ENCODE measurements at regions not wholly inside any gene's neighbourhood (a gene's known extent, or its start where the extent isn't known, plus 50 kb on each side); places are given as distances from the start of the nearest gene placed in this dataset.

- Mint-ChIP-seq H3K4me3 (no peak overlapping the region), H3K36me3 (ENCODE audit: low read depth) (peaks cover 7% of the 10 kb centered on the region), H3K27me3 (no peaks in the 10 kb centered on the region), H3K9me3 (no peaks in the 10 kb centered on the region), H3K27ac (peak overlapping the region; percentile 21), H3K4me1 (ENCODE audit: low read depth) (peaks cover 9% of the 10 kb centered on the region)
These were observed 95.2 kb upstream of the COX10 start for GRCh38 chr17:13973960-13974651.

- Mint-ChIP-seq H3K27me3 (no peaks in the 10 kb centered on the region), H3K4me3 (no peak overlapping the region), H3K4me1 (ENCODE audit: low read depth) (no peaks in the 10 kb centered on the region), H3K36me3 (ENCODE audit: low read depth) (peaks cover 21% of the 10 kb centered on the region), H3K27ac (no peak overlapping the region), H3K9me3 (no peaks in the 10 kb centered on the region)
These were observed 91.5 kb upstream of the COX10 start for GRCh38 chr17:13977837-13978236.

GRCh38 chr17:13978478-13978877 lies 90.8 kb upstream of the COX10 start:
- Mint-ChIP-seq H3K27ac (no peak overlapping the region), H3K27me3 (no peaks in the 10 kb centered on the region), H3K4me3 (no peak overlapping the region), H3K36me3 (ENCODE audit: low read depth) (peaks cover 21% of the 10 kb centered on the region), H3K4me1 (ENCODE audit: low read depth) (no peaks in the 10 kb centered on the region), H3K9me3 (no peaks in the 10 kb centered on the region)

- H3K9me3 Mint-ChIP-seq: no peaks in the 10 kb centered on the region
- no peak overlapping the region for H3K4me3 Mint-ChIP-seq
- no peaks in the 10 kb centered on the region for H3K27me3 Mint-ChIP-seq
- H3K36me3 Mint-ChIP-seq (ENCODE audit: low read depth): peaks cover 19% of the 10 kb centered on the region
- no peak overlapping the region for H3K27ac Mint-ChIP-seq
- H3K4me1 Mint-ChIP-seq (ENCODE audit: low read depth): no peaks in the 10 kb centered on the region
These were observed 87.4 kb upstream of the COX10 start for GRCh38 chr17:13981881-13982280.

- Mint-ChIP-seq H3K4me3 (no peak overlapping the region), H3K4me1 (ENCODE audit: low read depth) (no peaks in the 10 kb centered on the region), H3K9me3 (no peaks in the 10 kb centered on the region), H3K27ac (no peak overlapping the region), H3K27me3 (no peaks in the 10 kb centered on the region), H3K36me3 (ENCODE audit: low read depth) (peaks cover 14% of the 10 kb centered on the region)
These were observed 84.3 kb upstream of the COX10 start for GRCh38 chr17:13984956-13985355.

- no peak overlapping the region for H3K27ac Mint-ChIP-seq
- no peaks in the 10 kb centered on the region for H3K27me3 Mint-ChIP-seq
- H3K36me3 Mint-ChIP-seq (ENCODE audit: low read depth): peaks cover 7% of the 10 kb centered on the region
- H3K9me3 Mint-ChIP-seq: no peaks in the 10 kb centered on the region
- H3K4me1 Mint-ChIP-seq (ENCODE audit: low read depth): no peaks in the 10 kb centered on the region
- no peak overlapping the region for H3K4me3 Mint-ChIP-seq
These were observed 82.4 kb upstream of the COX10 start for GRCh38 chr17:13986855-13987254.

- Mint-ChIP-seq H3K27ac (no peak overlapping the region), H3K4me3 (no peak overlapping the region), H3K9me3 (no peaks in the 10 kb centered on the region), H3K27me3 (no peaks in the 10 kb centered on the region), H3K36me3 (ENCODE audit: low read depth) (no peaks in the 10 kb centered on the region), H3K4me1 (ENCODE audit: low read depth) (no peaks in the 10 kb centered on the region)
These were observed 80.2 kb upstream of the COX10 start for GRCh38 chr17:13989138-13989537.

- Mint-ChIP-seq H3K4me1 (ENCODE audit: low read depth) (no peaks in the 10 kb centered on the region), H3K27me3 (no peaks in the 10 kb centered on the region), H3K36me3 (ENCODE audit: low read depth) (no peaks in the 10 kb centered on the region), H3K9me3 (no peaks in the 10 kb centered on the region), H3K27ac (no peak overlapping the region), H3K4me3 (no peak overlapping the region)
These were observed 76.2 kb upstream of the COX10 start for GRCh38 chr17:13993106-13993505.

GRCh38 chr17:13994050-13994449 lies 75.3 kb upstream of the COX10 start:
- no peaks in the 10 kb centered on the region for H3K36me3 Mint-ChIP-seq (ENCODE audit: low read depth)
- no peak overlapping the region for H3K4me3 Mint-ChIP-seq
- H3K27ac Mint-ChIP-seq: no peak overlapping the region
- H3K9me3 Mint-ChIP-seq: no peaks in the 10 kb centered on the region
- H3K27me3 Mint-ChIP-seq: no peaks in the 10 kb centered on the region
- no peaks in the 10 kb centered on the region for H3K4me1 Mint-ChIP-seq (ENCODE audit: low read depth)

GRCh38 chr17:13995856-13996271 lies 73.4 kb upstream of the COX10 start:
- Mint-ChIP-seq H3K36me3 (ENCODE audit: low read depth) (peaks cover 7% of the 10 kb centered on the region), H3K4me1 (ENCODE audit: low read depth) (no peaks in the 10 kb centered on the region), H3K9me3 (peaks cover 4% of the 10 kb centered on the region), H3K27me3 (no peaks in the 10 kb centered on the region), H3K4me3 (no peak overlapping the region), H3K27ac (no peak overlapping the region)

- Mint-ChIP-seq H3K27ac (no peak overlapping the region), H3K4me1 (ENCODE audit: low read depth) (no peaks in the 10 kb centered on the region), H3K4me3 (no peak overlapping the region), H3K9me3 (peaks cover 4% of the 10 kb centered on the region), H3K36me3 (ENCODE audit: low read depth) (peaks cover 7% of the 10 kb centered on the region), H3K27me3 (no peaks in the 10 kb centered on the region)
These were observed 73.0 kb upstream of the COX10 start for GRCh38 chr17:13996276-13996675.

- H3K27me3 Mint-ChIP-seq: no peaks in the 10 kb centered on the region
- no peak overlapping the region for H3K4me3 Mint-ChIP-seq
- H3K9me3 Mint-ChIP-seq: peaks cover 4% of the 10 kb centered on the region
- peaks cover 7% of the 10 kb centered on the region for H3K36me3 Mint-ChIP-seq (ENCODE audit: low read depth)
- no peaks in the 10 kb centered on the region for H3K4me1 Mint-ChIP-seq (ENCODE audit: low read depth)
- H3K27ac Mint-ChIP-seq: no peak overlapping the region
These were observed 72.6 kb upstream of the COX10 start for GRCh38 chr17:13996748-13997147.

- Mint-ChIP-seq H3K27ac (no peak overlapping the region), H3K4me3 (no peak overlapping the region), H3K27me3 (no peaks in the 10 kb centered on the region), H3K4me1 (ENCODE audit: low read depth) (no peaks in the 10 kb centered on the region), H3K36me3 (ENCODE audit: low read depth) (peaks cover 4% of the 10 kb centered on the region), H3K9me3 (peaks cover 4% of the 10 kb centered on the region)
These were observed 64.2 kb upstream of the COX10 start for GRCh38 chr17:14004927-14005620.

- Mint-ChIP-seq H3K36me3 (ENCODE audit: low read depth) (no peaks in the 10 kb centered on the region), H3K9me3 (no peaks in the 10 kb centered on the region)
These were observed 62.9 kb upstream of the COX10 start for GRCh38 chr17:14006249-14006942.

GRCh38 chr17:14007951-14008350 lies 61.4 kb upstream of the COX10 start:
- Mint-ChIP-seq H3K4me3 (no peak overlapping the region), H3K36me3 (ENCODE audit: low read depth) (no peaks in the 10 kb centered on the region), H3K9me3 (no peaks in the 10 kb centered on the region), H3K27me3 (no peaks in the 10 kb centered on the region), H3K4me1 (ENCODE audit: low read depth) (no peaks in the 10 kb centered on the region), H3K27ac (no peak overlapping the region)

More at GRCh38 chr17:14006249-14006942, 62.9 kb upstream of the COX10 start:
- Mint-ChIP-seq H3K4me1 (ENCODE audit: low read depth) (no peaks in the 10 kb centered on the region), H3K27me3 (no peaks in the 10 kb centered on the region), H3K4me3 (no peak overlapping the region), H3K27ac (no peak overlapping the region)

Data from stimulated activated naive CD8-positive, alpha-beta T cell treated with anti-CD3 and anti-CD28 coated beads, Interleukin-15, Interleukin-2, amounts not matched to agents 100 ng/mL and 50 ng/mL, for 24 hours (primary cell).